GM12891 (cell line): ENCODE measurements at regions not wholly inside any gene's neighbourhood (a gene's known extent, or its start where the extent isn't known, plus 50 kb on each side); places are given as distances from the start of the nearest gene placed in this dataset.

Experiments
- DNase-seq: peaks from one replicate; pipeline ENCODE4 v3.0.0; 2011; ENCODE audit warnings: low spot score; ENCODE audit not compliant: insufficient read length
- FAIRE-seq: peaks from 2 replicates; lab custom pipeline; 2011; peaks lifted over from hg19 to GRCh38; lab: Jason Lieb, UNC
- PAX5 ChIP-seq: IDR thresholded peaks from 2 replicates; pipeline ENCODE4 v1.6.1; 2011; ENCODE audit warnings: low read length, moderate library complexity, mild to moderate bottlenecking; ENCODE audit not compliant: insufficient read depth, severe bottlenecking
- POLR2A ChIP-seq: IDR thresholded peaks from 2 replicates; pipeline ENCODE4 v1.6.1; 2011; ENCODE audit warnings: low read depth, low read length, control low read depth
- POLR2AphosphoS5 ChIP-seq: IDR thresholded peaks from 2 replicates; pipeline ENCODE4 v1.6.1; 2011; ENCODE audit warnings: low read depth, low read length, control low read depth
- POU2F2 ChIP-seq: IDR thresholded peaks from 2 replicates; pipeline ENCODE4 v1.6.1; 2011; ENCODE audit warnings: low read depth, mild to moderate bottlenecking, control low read depth, low read length, moderate library complexity
- SPI1 ChIP-seq: IDR thresholded peaks from 2 replicates; pipeline ENCODE4 v1.6.1; 2011; ENCODE audit warnings: low read depth, low read length, control low read depth
- TAF1 ChIP-seq: IDR thresholded peaks from 2 replicates; pipeline ENCODE4 v1.6.1; 2011; ENCODE audit warnings: low read depth, low read length, control low read depth

- DNase-seq (peak; percentile 4), FAIRE-seq (peak; percentile 45)
- TF ChIP-seq SPI1 (no peak), POU2F2 (no peak), PAX5 (no peak), POLR2AphosphoS5 (no peak), POLR2A (no peak), TAF1 (no peak)
Observed at GRCh38 chr2:158034198-158034866, 67.3 kb upstream of the UPP2 start.

GRCh38 chr2:158031371-158031770 is 70.3 kb upstream of the UPP2 start:
- no peak for TF ChIP-seq SPI1
- no peak for TF ChIP-seq POLR2A
- TF ChIP-seq POLR2AphosphoS5: no peak
- no peak for TF ChIP-seq POU2F2
- TF ChIP-seq PAX5: no peak
- TF ChIP-seq TAF1: no peak
- DNase-seq: no peak
- no peak for FAIRE-seq

GRCh38 chr2:158025255-158025996 is 76.2 kb upstream of the UPP2 start:
- DNase-seq (no peak), FAIRE-seq (no peak)
- TF ChIP-seq SPI1 (no peak), PAX5 (no peak), TAF1 (no peak), POU2F2 (no peak), POLR2A (no peak), POLR2AphosphoS5 (no peak)

- peak; percentile 69 for FAIRE-seq
- DNase-seq: no peak
- TF ChIP-seq PAX5: no peak
- no peak for TF ChIP-seq POLR2AphosphoS5
- no peak for TF ChIP-seq SPI1
- TF ChIP-seq TAF1: no peak
- no peak for TF ChIP-seq POLR2A
- TF ChIP-seq POU2F2: no peak
Observed at GRCh38 chr2:158024288-158024898, 77.3 kb upstream of the UPP2 start.

GRCh38 chr2:158022888-158023287 is 78.8 kb upstream of the UPP2 start:
- no peak for FAIRE-seq
- no peak for DNase-seq
- TF ChIP-seq POLR2A (no peak), SPI1 (no peak), TAF1 (no peak), PAX5 (no peak), POU2F2 (no peak), POLR2AphosphoS5 (no peak)

- FAIRE-seq (no peak), DNase-seq (no peak)
- TF ChIP-seq POLR2AphosphoS5: no peak
- TF ChIP-seq TAF1: no peak
- TF ChIP-seq POLR2A: no peak
- TF ChIP-seq POU2F2: no peak
- TF ChIP-seq PAX5: no peak
- no peak for TF ChIP-seq SPI1
Observed at GRCh38 chr2:158021226-158021625, 80.5 kb upstream of the UPP2 start.

- FAIRE-seq (no peak), DNase-seq (no peak)
- no peak for TF ChIP-seq TAF1
- no peak for TF ChIP-seq POU2F2
- no peak for TF ChIP-seq POLR2AphosphoS5
- no peak for TF ChIP-seq PAX5
- no peak for TF ChIP-seq SPI1
- no peak for TF ChIP-seq POLR2A
Observed at GRCh38 chr2:158015428-158016076, 86.1 kb upstream of the UPP2 start.

- DNase-seq (no peak), FAIRE-seq (no peak)
- no peak for TF ChIP-seq POU2F2
- no peak for TF ChIP-seq POLR2AphosphoS5
Observed at GRCh38 chr2:158013891-158014290, 87.8 kb upstream of the UPP2 start.

- DNase-seq (no peak), FAIRE-seq (no peak)
- TF ChIP-seq TAF1: no peak
- TF ChIP-seq SPI1: no peak
- no peak for TF ChIP-seq POLR2A
- TF ChIP-seq PAX5: no peak
- TF ChIP-seq POLR2AphosphoS5: no peak
- no peak for TF ChIP-seq POU2F2
Observed at GRCh38 chr2:158011055-158011771, 90.5 kb upstream of the UPP2 start.
